Spleen (tissue), 11 donors: ENCODE measurements at regions not wholly inside any gene's neighbourhood (a gene's known extent, or its start where the extent isn't known, plus 50 kb on each side); places are given as distances from the start of the nearest gene placed in this dataset.

ENCODE experiments used
- DNase-seq: peaks from one replicate; pipeline ENCODE4 v3.0.0-alpha.2; 2020
- H3K27ac ChIP-seq, 8 donors: fragments of 200-600 bp; sonication (generic) in 7 of 8; 1 replicate in 4 of 8; 2 replicates in 4 of 8; pipeline versions ENCODE4 v1.5.0 to v1.8.0; 2016 to 2021; ENCODE audit warnings: inconsistent platforms in 4 of 8, mild to moderate bottlenecking in 4 of 8, moderate library complexity in 1 of 8
- H3K27me3 ChIP-seq, 7 donors: fragments of 200-600 bp; sonication (generic) in 6 of 7; replicated peaks in 1 of 7; 1 replicate in 4 of 7; 2 replicates in 3 of 7; pipeline versions ENCODE4 v1.5.0 to v1.8.0; 2016 to 2021; ENCODE audit warnings: inconsistent platforms in 3 of 7, mild to moderate bottlenecking in 1 of 7
- H3K36me3 ChIP-seq, 6 donors: fragments of 200-600 bp; sonication (generic) in 5 of 6; 1 replicate in 4 of 6; 2 replicates in 2 of 6; pipeline versions ENCODE4 v1.5.0 to v1.8.0; 2016 to 2021; ENCODE audit warnings: inconsistent platforms in 2 of 6
- H3K4me1 ChIP-seq, 6 donors: fragments of 200-600 bp; sonication (generic) in 5 of 6; 1 replicate in 3 of 6; 2 replicates in 3 of 6; pipeline versions ENCODE4 v1.5.0 to v1.8.0; 2016 to 2021; ENCODE audit warnings: inconsistent platforms in 3 of 6
- H3K4me3 ChIP-seq, 8 donors: fragments of 200-600 bp; sonication (generic) in 7 of 8; 1 replicate in 4 of 8; 2 replicates in 4 of 8; pipeline versions ENCODE4 v1.5.0 to v1.8.0; 2016 to 2021; ENCODE audit warnings: inconsistent platforms in 4 of 8, mild to moderate bottlenecking in 4 of 8, moderate library complexity in 2 of 8
- H3K9me3 ChIP-seq, 8 donors: fragments of 200-600 bp; sonication (generic) in 7 of 8; 1 replicate in 4 of 8; 2 replicates in 4 of 8; pipeline versions ENCODE4 v1.5.0 to v1.8.0; 2016 to 2021; ENCODE audit warnings: inconsistent platforms in 4 of 8
- POLR2A ChIP-seq, 3 donors: fragments of 450-650 bp; IDR thresholded peaks; one replicate each; pipeline ENCODE4 v1.5.1; 2017; ENCODE audit warnings: antibody characterized with exemption in 3 of 3, mild to moderate bottlenecking in 1 of 3
- POLR2AphosphoS5 ChIP-seq, 3 donors: sonication (generic); formaldehyde crosslinking; IDR thresholded peaks; one replicate each; pipeline ENCODE4 v1.5.1; 2017; ENCODE audit warnings: antibody characterized with exemption in 3 of 3
- WGBS, 5 donors: extraction: QIAGEN DNeasy Blood & Tissue Kit in 3 of 5; methylation state at CpG; one replicate each; pipeline versions ENCODE4 v1.1.5 to v1.1.7; 2013 to 2018; 5-methylcytosine and 5-hydroxymethylcytosine counted together
- intact Hi-C: fragments of 100-400 bp; cut with DNase I; formaldehyde crosslinking; loops from one replicate; pipeline ENCODE4 v1.15.0; 2023; ENCODE audit warnings: low total_unique reads
- TF ChIP-seq, protein P1 (sequence below), 11 experiments: fragments of 200-600 bp in 7 of 11; fragments of 450-650 bp in 4 of 11; sonication (generic) in 4 of 11; IDR thresholded peaks in 8 of 11; conservative IDR thresholded peaks in 3 of 11; 1 replicate in 7 of 11; 2 replicates in 4 of 11; pipeline versions ENCODE4 v1.4.0 to v1.8.0; 2016 to 2021; ENCODE audit warnings: antibody characterized with exemption in 11 of 11, inconsistent platforms in 4 of 11, mild to moderate bottlenecking in 1 of 11
- donor health status: healthy with polysubstance abuse.
- donor health status: DM: no; HTN: no; CAD: no; lungs with moderate emphysema.
- donor health status: DM: no; HTN: no; CAD: no.
- donor health status: Bipolar disorder and iron deficiency.
- donor health status: healthy.
- donor health status: DM: no; HTN: no; CAD: no.
- donor health status: DM: yes; HTN: yes; CAD: no.

GRCh38 chr6:34615574-34616226, 59.6 kb upstream of the SPDEF start:
- Histone ChIP-seq H3K36me3 (peaks cover 0 to 30% (median 0%) of the 10 kb centered on the region in 6 donors), H3K9me3 (no peaks in the 10 kb centered on the region), H3K4me1 (peaks cover 5 to 42% (median 21%) of the 10 kb centered on the region in 6 donors), H3K27ac (no peak overlapping the region), H3K27me3 (no peaks in the 10 kb centered on the region), H3K4me3 (no peak overlapping the region)
- WGBS, 5 donors: 74 to 89% (median 85%) methylated on average over 7 of the region's 7 CpGs
- TF ChIP-seq POLR2A (IDR thresholded peaks at IDR 0.05): no peak
- TF ChIP-seq, protein P1, sequence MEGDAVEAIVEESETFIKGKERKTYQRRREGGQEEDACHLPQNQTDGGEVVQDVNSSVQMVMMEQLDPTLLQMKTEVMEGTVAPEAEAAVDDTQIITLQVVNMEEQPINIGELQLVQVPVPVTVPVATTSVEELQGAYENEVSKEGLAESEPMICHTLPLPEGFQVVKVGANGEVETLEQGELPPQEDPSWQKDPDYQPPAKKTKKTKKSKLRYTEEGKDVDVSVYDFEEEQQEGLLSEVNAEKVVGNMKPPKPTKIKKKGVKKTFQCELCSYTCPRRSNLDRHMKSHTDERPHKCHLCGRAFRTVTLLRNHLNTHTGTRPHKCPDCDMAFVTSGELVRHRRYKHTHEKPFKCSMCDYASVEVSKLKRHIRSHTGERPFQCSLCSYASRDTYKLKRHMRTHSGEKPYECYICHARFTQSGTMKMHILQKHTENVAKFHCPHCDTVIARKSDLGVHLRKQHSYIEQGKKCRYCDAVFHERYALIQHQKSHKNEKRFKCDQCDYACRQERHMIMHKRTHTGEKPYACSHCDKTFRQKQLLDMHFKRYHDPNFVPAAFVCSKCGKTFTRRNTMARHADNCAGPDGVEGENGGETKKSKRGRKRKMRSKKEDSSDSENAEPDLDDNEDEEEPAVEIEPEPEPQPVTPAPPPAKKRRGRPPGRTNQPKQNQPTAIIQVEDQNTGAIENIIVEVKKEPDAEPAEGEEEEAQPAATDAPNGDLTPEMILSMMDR (IDR thresholded peaks at IDR 0.05 in 8 of 11, conservative IDR thresholded peaks at IDR 0.05 in 3 of 11): no peak
- no peak for TF ChIP-seq POLR2AphosphoS5 (IDR thresholded peaks at IDR 0.05)
- no peak for DNase-seq
- intact Hi-C loops: loop anchor here (10.0 kb wide), 1 partner anchor 421 kb away; no protein-coding TSS in a partner anchor

- WGBS, 5 donors: 77 to 89% (median 85%) methylated on average over 4 of the region's 4 CpGs
- H3K27ac ChIP-seq: no peak overlapping the region
- intact Hi-C loops: loop anchor here (10.0 kb wide), 1 partner anchor 416 kb away; no protein-coding TSS in a partner anchor
- no peak overlapping the region for H3K4me3 ChIP-seq
- no peak for DNase-seq
- no peaks in the 10 kb centered on the region for H3K9me3 ChIP-seq
- peaks cover 1 to 26% (median 10%) of the 10 kb centered on the region in 6 donors for H3K4me1 ChIP-seq
- H3K36me3 ChIP-seq: peaks cover 0 to 36% (median 9%) of the 10 kb centered on the region in 6 donors
- TF ChIP-seq, protein P1 (IDR thresholded peaks at IDR 0.05 in 8 of 11, conservative IDR thresholded peaks at IDR 0.05 in 3 of 11): no peak
- no peak for TF ChIP-seq POLR2A (IDR thresholded peaks at IDR 0.05)
- no peak for TF ChIP-seq POLR2AphosphoS5 (IDR thresholded peaks at IDR 0.05)
- no peaks in the 10 kb centered on the region for H3K27me3 ChIP-seq
Measured at GRCh38 chr6:34610819-34611477, 54.8 kb upstream of the SPDEF start.

DNA sequence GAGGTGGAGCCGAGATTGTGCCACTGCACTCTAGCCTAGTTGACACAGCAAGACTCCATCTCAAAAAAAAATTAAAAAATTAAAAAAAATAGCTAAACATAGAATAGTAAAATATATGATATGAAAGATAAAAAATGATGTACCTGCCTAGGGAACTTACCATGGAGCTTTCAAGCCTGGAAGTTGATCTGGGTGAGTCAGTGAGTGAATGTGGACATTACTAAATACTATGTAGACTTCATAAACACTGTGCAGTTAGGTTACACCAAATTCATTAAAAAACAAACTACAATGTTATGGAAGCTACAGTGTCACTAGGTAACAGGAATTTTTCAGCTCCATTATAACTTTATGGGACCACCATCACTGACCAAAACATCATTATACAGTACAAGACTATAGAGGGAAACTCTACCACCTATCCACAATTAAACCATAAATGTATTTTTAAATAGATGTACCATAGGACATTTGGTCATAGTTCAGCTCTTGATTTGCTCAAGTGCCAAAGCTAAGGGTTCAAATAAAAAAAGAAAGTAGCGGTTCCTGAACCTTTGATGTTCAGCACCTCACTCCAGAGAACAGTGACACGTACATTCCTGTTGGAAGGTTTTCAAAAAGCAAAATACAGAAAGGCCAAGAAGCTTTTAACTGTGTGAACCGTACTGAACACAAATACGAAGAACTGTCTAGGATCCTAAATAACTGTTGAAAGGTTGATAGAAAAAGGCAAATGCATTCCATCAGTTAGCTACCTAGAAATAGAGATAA, 52.4 kb upstream of the SPDEF start:
- TF ChIP-seq POLR2AphosphoS5 (IDR thresholded peaks at IDR 0.05): no peak
- TF ChIP-seq, protein P1 (IDR thresholded peaks at IDR 0.05 in 8 of 11, conservative IDR thresholded peaks at IDR 0.05 in 3 of 11): no peak
- TF ChIP-seq POLR2A (IDR thresholded peaks at IDR 0.05): no peak
- intact Hi-C loops: loop anchor here (10.0 kb wide), 1 partner anchor 84 kb away; no protein-coding TSS in a partner anchor
- no peak overlapping the region for H3K27ac ChIP-seq

More for the DNA sequence above, 52.4 kb upstream of the SPDEF start:
- Histone ChIP-seq H3K4me1 (peaks cover 0 to 18% (median 10%) of the 10 kb centered on the region in 6 donors), H3K4me3 (no peak overlapping the region), H3K36me3 (peaks cover 0 to 45% (median 17%) of the 10 kb centered on the region in 6 donors), H3K27me3 (no peaks in the 10 kb centered on the region), H3K9me3 (no peaks in the 10 kb centered on the region)
- no peak for DNase-seq
- WGBS, 5 donors: 92 to 98% (median 94%) methylated on average over 5 of the region's 5 CpGs
